GM18861 (cell line): ENCODE measurements at regions not wholly inside any gene's neighbourhood (a gene's known extent, or its start where the extent isn't known, plus 50 kb on each side); places are given as distances from the start of the nearest gene placed in this dataset.
"Not testable (repeated sequence)": the region's sequence is repeated elsewhere in the genome, so short reads cannot be mapped to it uniquely, and the experiment has no call there.

Experiments used
- ATAC-seq: cut with Tn5 transposase; IDR thresholded peaks from one replicate; pipeline ENCODE4 v1.9.1; 2021; ENCODE audit not compliant: unreplicated experiment

DNA sequence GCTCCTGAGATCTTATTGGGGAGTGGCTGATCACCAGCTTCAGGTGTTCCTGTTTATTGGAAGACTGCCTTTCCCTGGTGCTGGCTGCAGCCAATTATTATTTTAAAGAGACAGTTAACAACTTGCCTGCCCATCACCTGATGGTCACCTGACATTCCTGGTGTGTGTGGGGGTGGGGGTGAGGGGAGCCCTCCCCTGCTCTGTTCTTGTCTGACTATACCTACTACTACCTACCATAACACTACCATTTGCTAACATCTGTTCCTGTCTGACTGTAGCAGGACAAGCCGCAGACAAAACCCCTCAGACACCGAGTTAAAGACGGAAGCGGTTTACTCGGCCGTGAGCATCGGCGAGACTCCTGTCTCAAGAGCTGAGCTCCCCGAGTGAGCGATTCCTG, 54.9 kb upstream of the NBPF3 start:
- ATAC-seq = no peak

- ATAC-seq = no peak
Measured at GRCh38 chr1:21384620-21385019, 55.3 kb upstream of the NBPF3 start.

DNA sequence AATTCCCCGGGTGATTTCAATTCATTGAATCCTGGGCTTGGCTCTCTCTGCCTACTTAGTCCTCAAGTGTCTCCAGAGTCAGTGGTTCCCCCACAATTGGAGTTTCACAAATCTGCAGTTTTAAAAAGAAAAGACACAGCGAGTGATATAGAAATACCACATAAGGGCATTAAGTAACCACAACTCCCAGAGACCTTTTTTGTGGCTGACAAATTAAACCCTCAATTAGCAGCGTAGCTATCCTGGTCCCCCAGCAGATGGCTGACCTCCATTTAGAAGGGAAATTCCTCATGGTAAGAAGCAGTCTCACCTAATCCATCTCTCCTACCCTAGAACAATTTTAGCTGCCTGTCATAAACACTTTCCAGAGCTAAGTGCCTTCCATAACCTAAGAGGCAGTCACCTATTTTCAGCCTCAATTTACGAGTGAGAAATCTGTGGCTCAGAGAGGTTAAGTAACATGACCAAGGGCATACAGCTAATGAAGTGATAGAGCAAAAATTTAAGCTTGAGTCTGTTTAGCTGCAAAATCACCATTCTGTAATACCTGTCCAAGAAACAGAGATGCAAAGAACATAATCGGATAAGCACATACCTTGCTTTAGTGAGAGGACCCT, 56.0 kb upstream of the NBPF3 start:
- no peak for ATAC-seq

DNA sequence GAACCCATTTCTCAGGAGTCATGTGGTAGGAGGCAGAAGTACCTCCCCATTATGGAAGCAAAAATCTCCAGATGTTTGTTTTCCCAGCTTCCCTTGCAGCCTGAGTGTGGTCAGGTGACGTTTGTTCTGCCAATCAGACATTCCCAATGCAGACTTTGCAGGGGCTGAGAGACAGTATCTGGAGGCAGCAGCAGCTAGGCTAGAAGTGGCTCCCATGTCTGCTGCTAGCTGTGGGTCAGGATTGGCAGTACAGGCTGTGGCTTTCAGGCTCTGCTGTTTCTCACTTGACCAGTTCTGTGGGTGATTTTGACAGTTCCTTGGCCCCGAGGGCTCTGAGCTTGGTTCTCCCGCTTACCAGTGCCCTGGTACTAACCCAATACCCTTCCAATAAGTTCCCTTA, 58.6 kb upstream of the NBPF3 start:
- no peak for ATAC-seq

- ATAC-seq = not testable (repeated sequence)
Measured at GRCh38 chr1:21380147-21380546, 59.8 kb upstream of the NBPF3 start.

- ATAC-seq = no peak
Measured at GRCh38 chr1:21379571-21379970, 60.4 kb upstream of the NBPF3 start.

- no peak for ATAC-seq
Measured at GRCh38 chr1:21378705-21379494, 61.0 kb upstream of the NBPF3 start.

GRCh38 chr1:21372383-21372782, 67.6 kb upstream of the NBPF3 start:
- ATAC-seq = no peak

GRCh38 chr1:21369905-21370304, 70.0 kb upstream of the NBPF3 start:
- no peak for ATAC-seq

- ATAC-seq = no peak
Measured at GRCh38 chr1:21368515-21369289, 71.2 kb upstream of the NBPF3 start.

DNA sequence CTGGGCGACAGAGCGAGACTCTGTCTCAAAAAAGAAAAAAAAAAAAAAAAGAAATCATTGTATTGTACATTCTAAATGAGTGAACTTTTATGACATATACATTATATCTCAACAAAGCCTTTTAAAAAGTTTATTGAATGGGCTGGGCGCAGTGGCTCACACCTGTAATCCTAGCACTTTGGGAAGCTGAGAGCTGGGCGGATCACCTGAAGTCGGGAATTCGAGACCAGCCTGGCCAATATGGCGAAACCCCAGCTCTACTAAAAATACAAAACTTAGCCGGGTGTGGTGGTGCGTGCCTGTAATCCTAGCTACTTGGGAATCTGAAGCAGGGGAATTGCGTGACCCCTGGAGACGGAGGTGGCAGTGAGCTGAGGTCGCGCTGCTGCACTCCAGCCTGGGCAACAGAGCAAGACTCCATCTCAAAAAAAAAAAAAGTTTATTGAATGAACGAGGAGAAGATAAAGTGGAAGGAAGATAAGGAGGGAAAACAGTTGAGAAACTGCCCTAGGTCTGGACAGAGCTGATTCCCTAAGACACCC, 71.9 kb upstream of the NBPF3 start:
- not testable (repeated sequence) for ATAC-seq

DNA sequence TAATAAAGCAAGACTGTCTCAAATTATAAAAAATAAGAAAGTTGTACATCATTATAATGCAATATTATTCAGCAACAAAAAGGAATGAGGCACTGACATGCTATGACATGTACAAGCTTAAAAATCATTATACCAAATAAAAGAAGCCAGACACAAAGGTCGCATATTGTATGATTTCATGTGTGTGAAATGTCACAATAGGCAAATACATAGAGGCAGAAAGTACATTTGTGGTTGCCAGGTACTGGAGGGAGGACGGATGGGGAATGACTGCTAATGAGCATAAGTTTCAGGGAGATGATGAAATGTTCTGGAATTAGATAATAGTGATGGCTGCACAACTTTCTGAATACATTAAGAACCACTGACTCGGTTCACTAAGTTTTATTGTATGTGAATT, 73.6 kb upstream of the NBPF3 start:
- no peak for ATAC-seq

DNA sequence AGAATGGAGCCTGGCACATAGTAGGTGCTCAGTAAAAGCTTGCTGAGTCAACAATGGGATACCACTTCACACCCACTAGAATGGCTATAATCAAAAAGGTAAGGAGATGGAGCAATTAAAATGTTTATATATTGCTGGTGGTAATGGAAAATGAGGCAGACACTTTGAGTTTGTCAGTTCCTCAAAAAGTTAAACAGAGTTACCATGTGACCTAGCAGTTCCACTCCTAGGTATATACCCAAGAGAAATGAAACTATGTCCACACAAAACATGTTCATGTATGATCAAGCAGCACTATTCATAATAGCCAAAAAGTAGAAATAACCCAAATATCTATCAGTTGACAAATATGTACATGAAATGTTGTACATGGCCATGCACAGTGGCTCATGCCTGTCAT, 74.8 kb upstream of the ECE1 start:
- no peak for ATAC-seq

DNA sequence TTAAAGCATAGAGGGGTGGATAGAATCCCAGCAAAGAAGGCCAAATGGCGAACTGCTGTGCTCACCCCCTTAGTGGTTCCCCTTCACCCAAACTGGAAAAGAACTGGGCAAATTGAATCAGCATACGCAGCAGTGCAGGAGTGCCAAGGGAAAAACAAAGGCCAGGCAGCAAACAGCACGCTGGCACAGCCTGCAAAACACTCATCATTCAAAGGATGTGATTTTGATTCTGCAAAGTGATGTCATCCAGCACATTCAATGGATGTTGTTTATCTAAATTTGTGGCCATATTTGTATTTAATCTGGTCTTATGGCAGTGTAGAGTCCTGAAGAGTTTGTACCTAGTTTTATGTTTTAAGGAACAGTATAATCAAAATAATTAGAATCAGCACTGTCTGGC, 71.8 kb upstream of the ECE1 start:
- no peak for ATAC-seq

GRCh38 chr1:21361506-21361905, 71.2 kb upstream of the ECE1 start:
- ATAC-seq = no peak

DNA sequence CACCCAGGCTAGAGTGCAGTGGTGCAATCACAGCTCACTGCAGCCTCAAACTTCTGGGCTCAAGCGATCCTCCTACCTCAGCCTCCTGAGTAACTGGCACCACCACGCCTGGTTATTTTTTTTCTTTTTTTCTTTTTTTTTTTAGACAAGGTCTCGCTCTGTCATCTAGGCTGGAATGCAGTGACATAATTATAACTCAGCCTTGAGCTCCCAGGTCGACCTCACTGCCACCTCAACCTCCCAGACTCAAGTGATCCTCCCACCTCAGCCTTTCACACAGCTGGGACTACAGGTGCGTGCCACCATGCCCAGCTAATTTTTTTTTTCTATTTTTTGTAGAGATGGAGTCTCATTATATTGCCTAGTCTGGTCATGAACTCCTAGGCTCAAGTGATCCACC, 66.9 kb upstream of the ECE1 start:
- ATAC-seq = no peak

- no peak for ATAC-seq
Measured at GRCh38 chr1:21355956-21356355, 65.7 kb upstream of the ECE1 start.

DNA sequence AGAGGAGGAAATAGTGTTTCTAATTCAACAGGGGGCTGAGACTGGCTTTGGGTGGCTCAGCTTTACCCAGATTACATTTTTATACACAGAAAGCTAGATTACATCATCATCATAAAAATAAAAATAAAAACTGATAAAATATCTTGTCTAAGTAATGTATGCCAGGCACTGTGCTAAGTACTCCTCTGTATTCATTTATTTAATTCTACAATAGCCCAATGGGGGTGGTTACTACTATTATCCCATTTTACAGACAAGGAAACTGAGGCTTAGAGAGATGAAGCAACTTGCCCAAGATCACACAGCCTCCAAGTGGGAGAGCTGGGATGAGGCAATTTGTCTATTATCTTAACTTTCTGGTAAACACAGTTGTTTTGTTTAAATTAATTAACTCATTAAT, 62.3 kb upstream of the ECE1 start:
- ATAC-seq = no peak

DNA sequence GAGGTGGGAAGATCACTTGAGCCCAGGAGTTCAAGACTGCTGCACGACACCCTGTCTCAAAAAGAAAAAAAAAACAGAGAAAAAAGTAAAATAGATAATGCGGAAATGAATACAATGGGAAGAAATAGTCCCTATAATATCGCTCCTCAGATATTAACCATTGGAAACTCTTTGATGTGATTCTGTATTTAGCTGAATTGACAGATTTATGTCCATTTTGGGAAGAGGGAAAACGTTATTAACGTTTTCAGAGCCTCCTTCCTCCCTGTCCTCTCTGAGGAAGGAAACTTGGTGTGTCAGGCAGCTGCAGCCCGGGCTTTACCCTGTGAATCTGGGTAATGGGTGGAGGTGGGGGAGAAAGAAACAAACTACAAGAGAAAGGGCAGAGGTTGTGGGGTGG, 61.6 kb upstream of the ECE1 start:
- ATAC-seq = no peak

DNA sequence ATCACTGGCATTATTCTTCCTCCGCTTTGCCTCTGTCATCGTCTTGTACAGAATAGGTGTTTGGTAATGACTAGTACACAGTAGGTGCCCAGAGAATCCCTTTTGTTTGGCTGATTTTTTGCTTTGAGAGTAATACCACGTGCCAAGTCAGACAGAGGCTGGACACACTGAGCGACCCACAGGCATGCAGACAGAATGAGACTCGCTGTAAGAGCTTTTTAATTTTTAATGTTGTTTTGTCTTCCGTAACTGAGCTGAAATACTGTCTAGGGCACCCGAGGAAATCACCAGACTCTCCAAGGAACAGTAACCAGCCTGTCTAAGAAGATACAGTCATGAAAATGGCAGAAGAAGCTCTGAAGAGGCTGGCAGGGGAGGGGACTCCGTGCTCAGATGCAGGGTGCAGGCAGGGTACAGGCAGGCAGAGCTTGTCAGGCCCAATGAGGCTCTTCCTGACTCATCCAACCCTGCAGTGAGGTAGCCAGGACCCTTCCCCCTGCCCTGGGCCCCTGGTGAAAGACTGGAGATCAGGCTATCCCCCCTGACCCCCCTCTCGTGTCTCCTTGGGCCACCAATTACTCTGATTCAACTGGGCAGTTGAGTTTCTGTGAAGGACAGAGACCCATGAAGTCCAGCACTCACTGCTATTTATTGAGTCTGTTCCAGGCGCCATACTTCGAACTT, 60.1 kb upstream of the ECE1 start:
- ATAC-seq = no peak

GRCh38 chr1:21349693-21350092, 59.4 kb upstream of the ECE1 start:
- no peak for ATAC-seq
